Stimulated activated CD4-positive, alpha-beta T cell treated with anti-CD3 and anti-CD28 coated beads, Interleukin-1b, Interleukin-23, amount 100 ng/mL, for 48 hours (primary cell): ENCODE measurements at regions not wholly inside any gene's neighbourhood (a gene's known extent, or its start where the extent isn't known, plus 50 kb on each side); places are given as distances from the start of the nearest gene placed in this dataset.
A peak's percentile ranks its signal among the peaks of the same experiment; 100 is the strongest.

Source experiments
- DNase-seq: peaks from one replicate; pipeline ENCODE4 v3.0.0-alpha.2; 2020

- DNase-seq: no peak
Observed at GRCh38 chr11:134481135-134481534, 69.1 kb upstream of the B3GAT1 start.

- DNase-seq: no peak
Observed at GRCh38 chr11:134480136-134480712, 68.2 kb upstream of the B3GAT1 start.

DNA sequence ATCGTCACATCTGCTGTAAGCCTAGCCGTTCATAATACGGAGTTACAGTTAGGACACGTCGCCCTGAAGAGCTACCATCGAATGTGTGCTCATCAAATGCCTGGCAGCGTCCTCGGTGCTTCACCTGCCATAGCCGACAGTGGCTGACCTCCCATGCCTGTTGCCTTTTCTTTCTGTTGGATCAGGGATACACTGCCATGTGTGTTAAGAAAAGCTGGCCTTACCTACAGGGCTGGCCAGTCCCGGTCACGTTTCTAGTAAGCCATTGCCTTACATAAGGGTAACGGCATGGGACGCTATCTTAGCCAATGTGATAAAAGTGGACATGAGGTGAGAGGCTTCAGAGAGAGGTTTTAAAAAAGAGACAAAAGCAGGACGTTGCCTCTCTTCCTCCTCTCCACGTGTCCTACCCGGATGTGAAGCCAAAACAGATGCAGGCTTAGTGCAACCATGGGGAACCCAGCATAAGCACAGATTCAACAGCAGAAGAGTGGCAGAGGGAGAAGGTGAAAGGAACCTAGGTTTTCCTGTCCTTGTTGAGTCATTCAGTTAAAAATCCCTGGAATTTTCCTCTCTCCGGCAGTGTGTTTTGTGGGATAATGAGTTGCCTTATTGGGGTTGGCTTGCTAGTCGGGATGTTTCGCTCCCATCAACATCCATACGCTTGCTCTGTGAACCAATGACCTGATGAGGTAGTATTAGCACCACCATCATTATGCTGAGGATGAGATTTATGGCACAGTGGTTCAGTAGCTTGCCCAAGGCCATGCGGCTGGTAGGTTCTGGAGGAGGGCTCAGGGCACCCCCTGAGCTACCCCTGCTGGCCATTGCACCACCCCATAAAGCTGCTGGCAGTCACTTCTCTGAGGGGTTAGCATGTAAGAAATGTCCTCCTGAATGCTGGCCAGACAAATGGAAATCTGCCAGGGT lies 67.4 kb upstream of the B3GAT1 start:
- DNase-seq: no peak

GRCh38 chr11:134478611-134479010 lies 66.6 kb upstream of the B3GAT1 start:
- no peak for DNase-seq

DNA sequence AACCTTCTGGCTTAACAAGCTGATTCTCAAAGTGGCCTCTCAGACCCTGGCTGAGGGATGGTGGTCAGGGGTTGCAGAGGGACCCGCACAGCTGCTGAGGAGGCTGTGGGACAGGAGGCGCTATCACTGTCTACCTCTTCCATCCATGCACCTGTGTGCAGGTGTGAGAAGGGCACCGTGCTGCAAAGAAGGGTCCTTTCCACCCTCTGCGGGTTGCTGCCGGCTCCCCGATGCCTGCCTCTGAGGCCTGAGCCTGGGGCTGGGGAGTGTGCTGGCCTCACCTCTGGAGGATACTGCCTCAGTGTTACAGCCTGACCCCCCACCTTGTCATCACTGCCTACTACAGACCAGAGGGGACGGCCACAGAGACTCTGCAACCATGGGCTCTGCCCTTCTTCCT lies 66.1 kb upstream of the B3GAT1 start:
- no peak for DNase-seq

DNA sequence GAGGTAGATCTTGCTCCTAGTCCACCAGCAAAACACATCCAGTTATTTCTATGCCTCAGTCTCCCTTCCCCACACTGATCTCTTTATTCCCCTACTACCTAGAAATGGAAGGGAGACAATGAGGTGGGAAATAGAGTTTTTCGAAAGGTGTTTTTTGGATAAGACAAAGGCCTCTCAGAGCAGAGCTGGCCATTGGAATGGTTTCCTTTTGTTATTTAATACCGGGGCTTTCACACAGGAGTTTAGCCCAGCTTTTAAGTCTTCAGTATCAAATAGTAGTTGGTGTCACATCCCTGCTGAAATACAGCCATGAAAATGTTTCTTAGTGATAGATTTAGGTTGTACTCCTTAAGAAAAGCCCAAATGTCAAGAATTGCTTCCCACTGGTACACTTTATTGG lies 65.4 kb upstream of the B3GAT1 start:
- DNase-seq: no peak

DNA sequence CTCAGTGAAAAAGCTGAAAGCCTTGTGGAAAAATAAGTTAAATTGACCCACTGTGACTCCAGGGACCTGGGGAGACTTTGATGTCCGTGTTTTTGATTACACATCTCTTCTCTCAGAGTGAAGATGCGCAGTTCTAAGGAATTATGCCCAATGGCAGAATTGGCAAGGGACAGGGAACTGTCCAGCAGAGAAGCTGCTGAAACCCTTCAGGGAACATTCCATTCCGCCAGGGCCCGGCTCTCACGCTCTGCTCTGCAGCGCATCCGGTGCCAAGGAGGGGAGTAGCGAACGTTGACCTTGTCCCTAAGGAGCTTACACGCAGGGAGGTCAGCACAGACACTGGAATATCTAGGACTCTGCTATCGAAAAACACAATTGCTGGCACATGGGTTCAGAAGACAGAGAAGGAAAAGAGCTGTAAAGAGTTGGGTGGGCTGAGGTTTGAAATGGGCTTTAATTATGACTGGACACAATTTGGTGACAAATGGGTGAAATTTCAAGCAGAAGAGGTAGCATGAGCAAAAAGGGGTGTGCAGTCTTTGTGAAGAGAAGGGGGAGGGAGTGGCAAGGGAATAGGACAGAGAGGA lies 64.5 kb upstream of the B3GAT1 start:
- no peak for DNase-seq

DNA sequence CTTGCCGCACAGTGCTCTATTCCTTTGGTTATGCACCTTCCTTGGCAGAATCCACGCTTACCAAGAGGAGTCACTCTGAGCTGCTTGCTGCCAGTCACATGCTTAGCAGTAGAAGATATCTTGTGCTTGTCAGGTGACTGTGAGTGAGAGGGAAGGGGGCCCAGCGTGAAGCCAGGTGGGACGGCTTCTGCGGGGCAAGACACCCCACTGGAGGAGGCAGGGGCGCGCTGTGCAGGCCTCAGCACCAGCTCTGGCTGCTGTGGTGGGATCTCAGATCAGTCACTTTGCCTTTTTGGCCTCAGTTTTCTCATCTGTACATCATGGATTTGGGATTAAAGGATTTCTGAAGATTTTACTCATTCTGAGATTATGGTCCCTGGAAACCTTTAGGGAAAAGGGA lies 63.9 kb upstream of the B3GAT1 start:
- no peak for DNase-seq

- DNase-seq: peak; percentile 26
Observed at GRCh38 chr11:134474942-134475341, 62.9 kb upstream of the B3GAT1 start.

DNA sequence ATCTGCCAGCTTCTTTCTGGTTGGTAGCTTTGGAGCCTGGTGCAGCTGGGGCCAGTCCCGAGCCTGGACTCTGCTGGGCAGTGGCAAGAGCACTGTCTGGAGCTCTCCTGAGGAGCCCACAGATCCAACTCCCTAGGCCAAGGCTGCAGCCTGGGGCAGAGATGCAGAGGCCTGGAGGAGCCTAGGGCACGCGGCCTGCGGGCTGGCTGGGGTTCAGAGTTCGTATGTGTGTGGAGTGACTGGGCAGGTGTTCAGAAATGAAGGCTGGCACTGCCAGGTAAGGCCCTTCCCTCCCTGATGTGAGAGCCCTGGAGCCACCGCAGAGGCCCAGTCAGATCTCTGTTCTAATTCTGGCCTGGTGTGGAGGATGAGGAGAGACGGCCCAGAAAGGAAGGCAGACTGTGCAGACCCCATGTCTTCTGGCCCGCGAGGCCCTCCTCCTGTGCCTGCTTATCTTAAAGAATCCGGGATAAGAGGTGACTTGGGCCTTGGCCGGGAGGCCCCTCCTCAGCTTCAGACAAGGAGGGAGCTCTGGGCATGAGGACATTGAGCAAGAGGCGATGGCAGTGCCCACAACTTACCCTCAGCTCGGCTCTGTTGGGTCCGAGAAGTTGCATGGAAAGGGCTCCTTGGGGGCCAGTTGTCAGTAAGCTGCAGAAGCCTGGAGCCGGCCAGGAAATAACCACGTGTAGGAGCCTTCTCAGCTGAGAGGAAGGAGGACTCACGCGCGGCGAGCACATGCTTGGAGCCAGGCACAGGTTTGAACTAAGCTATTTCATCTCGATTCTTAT lies 62.2 kb upstream of the B3GAT1 start:
- no peak for DNase-seq

GRCh38 chr11:134471716-134472455 lies 59.8 kb upstream of the B3GAT1 start:
- no peak for DNase-seq

DNA sequence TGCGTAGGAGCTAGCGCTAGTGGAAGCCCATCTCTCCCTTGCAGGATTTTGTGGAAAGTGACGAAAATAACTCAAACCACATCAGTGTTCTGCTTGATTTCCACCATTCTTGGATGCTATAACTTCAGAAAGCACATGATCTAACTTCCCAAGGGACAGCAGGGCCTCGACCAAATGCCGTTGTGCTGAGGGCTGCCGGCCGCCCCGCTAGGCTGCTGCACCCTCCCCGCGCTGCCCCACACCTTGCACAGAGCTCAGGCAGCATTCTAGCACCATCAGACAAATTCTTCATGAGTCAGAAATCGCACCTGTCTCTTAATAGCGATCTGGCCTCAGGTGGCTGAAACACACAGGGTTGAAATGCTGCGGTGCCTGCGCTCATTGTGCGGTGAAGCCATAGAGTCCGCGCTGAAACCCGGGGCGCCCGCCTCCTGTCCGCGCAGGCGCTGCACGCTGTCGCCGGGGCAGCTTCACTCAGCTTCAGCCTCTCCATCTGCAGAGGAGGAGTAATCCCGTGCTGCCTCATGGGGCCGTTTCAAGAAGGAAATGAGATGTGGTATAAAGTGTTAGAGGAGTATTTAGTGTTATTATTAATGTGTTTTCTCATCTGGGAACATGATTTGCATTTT lies 59.2 kb upstream of the B3GAT1 start:
- DNase-seq: no peak

DNA sequence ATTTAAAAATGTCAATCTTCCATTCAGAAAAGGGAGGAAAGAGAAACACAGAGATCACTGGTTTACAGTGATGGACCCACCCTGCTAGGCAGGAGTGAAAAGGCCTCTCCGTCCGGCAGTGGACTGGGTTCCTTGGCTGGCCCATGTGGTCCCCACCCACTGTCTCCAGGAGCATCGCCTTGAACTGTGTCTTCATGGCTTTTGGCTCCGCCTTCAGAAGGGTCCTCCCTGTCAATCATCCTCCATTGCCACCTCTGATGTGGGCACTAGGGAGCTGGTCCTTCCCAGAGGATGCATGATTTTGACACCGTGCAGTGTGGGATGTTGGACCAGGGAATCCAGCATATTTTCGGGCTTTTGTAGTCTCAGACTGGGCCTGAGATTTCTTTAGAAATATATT lies 58.2 kb upstream of the B3GAT1 start:
- no peak for DNase-seq

DNA sequence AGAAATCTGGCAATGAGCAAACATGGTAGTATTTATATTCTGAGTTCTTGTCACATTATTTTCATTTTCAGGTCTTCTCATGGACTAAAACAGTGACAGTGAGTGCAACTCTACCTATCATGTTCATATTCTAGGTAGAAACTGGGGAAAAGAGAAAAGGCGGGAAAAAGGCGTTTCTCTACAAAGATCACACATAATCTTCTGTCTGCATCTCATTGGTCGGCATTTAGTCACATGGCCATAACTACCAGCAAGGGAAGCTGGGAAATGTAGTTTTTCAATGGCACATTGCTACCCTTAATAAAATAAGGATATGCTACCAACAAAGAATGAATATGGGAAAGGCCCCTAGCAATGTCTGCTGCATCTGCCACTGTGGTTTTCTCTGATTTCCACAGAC lies 57.6 kb upstream of the B3GAT1 start:
- DNase-seq: no peak

DNA sequence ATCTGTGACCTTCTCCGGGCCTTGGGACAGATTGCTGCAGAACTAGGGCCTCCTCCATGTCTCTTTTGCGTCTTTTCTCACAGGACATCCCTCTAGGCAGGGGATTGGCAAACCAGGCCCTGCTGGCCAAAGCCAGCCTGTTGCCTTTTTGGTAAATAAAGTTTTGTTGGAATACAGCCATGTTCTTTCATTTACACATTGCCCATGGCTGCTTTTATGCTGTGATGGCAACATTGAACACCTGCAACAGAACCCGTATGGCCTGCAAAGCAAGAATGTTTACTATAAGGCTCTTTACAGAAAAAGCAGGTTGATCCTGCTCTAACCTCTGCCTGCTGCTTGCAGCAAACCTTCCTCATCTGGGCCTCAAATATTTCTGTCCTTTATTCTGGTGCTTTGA lies 56.8 kb upstream of the B3GAT1 start:
- no peak for DNase-seq

GRCh38 chr11:134468081-134468668 lies 56.1 kb upstream of the B3GAT1 start:
- DNase-seq: no peak

DNA sequence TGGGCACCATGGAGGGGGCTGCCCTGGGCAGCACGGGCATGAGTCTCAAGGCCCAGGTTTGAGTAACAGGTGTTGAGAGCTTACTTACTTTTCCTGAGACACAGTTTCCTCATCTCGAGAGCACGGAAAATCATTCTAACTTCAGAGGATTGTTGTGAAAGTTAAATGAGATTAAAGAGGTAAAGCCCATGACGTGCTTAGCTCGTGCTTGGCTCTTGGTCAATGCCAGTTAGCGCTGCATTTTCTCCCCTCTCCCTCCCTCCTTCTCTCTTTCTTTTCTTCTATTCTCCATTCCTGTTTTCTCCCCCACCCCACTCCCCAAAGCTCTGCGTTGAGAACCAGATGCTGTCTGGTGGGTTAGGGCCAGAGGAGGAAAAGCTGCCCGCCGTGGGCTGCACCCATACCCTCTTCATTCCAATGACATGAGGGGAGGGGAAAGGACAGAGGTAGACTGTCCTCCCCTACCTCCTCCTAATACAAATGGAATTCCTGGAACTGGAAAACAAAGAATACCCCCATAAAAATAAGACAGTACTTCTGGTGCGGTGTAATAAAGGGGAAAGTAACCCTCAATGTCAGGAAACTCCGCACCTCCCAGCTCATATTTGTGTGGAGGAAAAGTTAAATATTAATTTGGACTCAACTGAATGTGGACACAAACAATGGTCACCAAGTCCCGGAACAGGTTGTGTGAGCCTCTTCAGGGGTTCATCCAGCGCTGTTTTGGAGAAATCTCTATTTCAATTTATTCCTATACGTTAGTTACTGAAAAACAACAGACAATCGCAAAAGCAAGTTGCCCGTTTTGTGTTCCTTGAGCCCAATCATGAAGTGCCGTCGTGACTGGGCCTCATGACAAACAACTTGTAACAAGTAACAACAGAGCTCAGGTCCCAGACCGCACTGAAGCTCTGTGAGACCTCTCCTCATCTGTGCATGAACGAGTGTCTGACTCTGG lies 54.8 kb upstream of the B3GAT1 start:
- DNase-seq: no peak

GRCh38 chr11:134466156-134466555 lies 54.1 kb upstream of the B3GAT1 start:
- DNase-seq: no peak

- DNase-seq: no peak
Observed at GRCh38 chr11:134464981-134465730, 53.1 kb upstream of the B3GAT1 start.

GRCh38 chr11:134464196-134464595 lies 52.2 kb upstream of the B3GAT1 start:
- no peak for DNase-seq
